ENCODE measurements at regions not wholly inside any gene's neighbourhood (a gene's known extent, or its start where the extent isn't known, plus 50 kb on each side); places are given as distances from the start of the nearest gene placed in this dataset.

DNA sequence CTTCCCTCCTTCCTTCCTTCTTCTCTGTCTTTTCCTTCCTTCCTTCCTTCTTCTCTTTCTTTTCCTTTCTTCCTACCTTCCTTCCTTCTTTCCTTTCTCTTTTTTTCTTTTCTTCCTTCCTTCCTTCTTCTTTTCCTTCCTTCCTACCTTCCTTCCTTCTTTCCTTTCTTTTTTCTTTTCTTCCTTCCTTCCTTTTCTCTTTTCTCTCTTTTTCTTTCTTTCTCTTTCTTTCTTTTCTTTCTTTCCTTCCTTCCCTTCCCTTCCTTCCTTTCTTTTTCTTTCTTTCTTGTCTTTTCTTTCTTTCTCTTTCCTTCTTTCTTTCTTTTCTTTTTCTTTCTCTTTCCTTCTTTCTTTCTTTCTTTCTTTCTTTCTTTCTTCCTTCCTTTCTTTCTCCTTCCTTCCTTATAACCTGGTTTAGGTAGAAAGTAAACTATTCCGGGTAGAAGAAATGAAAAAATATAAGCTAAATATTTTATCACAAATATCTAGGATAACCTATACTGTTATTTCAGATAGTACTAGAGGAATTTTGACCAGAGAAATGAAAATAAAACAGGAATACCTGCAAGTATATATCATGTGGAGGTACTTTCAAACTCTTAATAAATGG, 1741.8 kb upstream of the CDH9 start:
- DNase-seq (ENCODE audit: low read depth), result no peak
- H3K4me3 ChIP-seq (ENCODE audit: low read depth, low read length), result no peak overlapping the region
- TF ChIP-seq, protein P1, sequence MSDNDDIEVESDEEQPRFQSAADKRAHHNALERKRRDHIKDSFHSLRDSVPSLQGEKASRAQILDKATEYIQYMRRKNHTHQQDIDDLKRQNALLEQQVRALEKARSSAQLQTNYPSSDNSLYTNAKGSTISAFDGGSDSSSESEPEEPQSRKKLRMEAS (IDR thresholded peaks at IDR 0.05; ENCODE audit: low read depth, low read length), result no peak
- TF ChIP-seq POLR2A (IDR thresholded peaks at IDR 0.05; ENCODE audit: extremely low read depth, insufficient read length), result no peak
- no peak for TF ChIP-seq MYC (IDR thresholded peaks at IDR 0.05; ENCODE audit: low read depth, low read length)
- TF ChIP-seq, protein P2, sequence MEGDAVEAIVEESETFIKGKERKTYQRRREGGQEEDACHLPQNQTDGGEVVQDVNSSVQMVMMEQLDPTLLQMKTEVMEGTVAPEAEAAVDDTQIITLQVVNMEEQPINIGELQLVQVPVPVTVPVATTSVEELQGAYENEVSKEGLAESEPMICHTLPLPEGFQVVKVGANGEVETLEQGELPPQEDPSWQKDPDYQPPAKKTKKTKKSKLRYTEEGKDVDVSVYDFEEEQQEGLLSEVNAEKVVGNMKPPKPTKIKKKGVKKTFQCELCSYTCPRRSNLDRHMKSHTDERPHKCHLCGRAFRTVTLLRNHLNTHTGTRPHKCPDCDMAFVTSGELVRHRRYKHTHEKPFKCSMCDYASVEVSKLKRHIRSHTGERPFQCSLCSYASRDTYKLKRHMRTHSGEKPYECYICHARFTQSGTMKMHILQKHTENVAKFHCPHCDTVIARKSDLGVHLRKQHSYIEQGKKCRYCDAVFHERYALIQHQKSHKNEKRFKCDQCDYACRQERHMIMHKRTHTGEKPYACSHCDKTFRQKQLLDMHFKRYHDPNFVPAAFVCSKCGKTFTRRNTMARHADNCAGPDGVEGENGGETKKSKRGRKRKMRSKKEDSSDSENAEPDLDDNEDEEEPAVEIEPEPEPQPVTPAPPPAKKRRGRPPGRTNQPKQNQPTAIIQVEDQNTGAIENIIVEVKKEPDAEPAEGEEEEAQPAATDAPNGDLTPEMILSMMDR (IDR thresholded peaks at IDR 0.05; ENCODE audit: low read depth, low read length), result no peak

DNA sequence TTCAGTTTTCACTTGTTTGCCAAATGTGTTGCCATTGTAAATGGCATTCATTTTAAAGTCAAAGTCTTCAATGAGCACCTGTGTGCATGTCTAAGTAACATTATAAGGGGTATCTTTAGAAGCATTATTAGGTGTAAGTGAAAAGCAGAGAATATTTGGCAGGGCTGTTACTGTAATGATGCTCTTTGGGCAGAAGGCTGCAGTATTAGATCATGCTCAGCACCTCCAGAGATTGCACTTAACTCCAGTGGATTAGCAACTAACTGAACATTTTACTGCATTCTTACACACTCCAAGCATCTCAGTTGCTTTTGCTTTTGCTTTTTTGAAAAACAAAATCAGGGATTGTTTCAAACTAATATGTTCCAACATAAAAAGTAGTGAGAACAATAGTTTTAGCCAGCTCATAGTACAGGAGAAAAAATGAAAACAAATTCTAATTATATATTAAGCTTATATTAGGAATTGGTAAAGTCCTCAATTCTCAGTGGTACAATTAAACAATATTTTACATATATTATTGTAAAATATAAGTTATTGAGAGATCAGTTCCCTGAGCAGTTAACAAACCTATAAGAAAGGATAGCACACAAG, 1740.9 kb upstream of the CDH9 start:
- TF ChIP-seq, protein P2 (IDR thresholded peaks at IDR 0.05; ENCODE audit: low read depth, low read length), result no peak
- TF ChIP-seq POLR2A (IDR thresholded peaks at IDR 0.05; ENCODE audit: extremely low read depth, insufficient read length) (no peak), MYC (IDR thresholded peaks at IDR 0.05; ENCODE audit: low read depth, low read length) (no peak)
- TF ChIP-seq, protein P1 (IDR thresholded peaks at IDR 0.05; ENCODE audit: low read depth, low read length), result no peak
- DNase-seq (ENCODE audit: low read depth), result peak; percentile 2
- H3K4me3 ChIP-seq (ENCODE audit: low read depth, low read length), result no peak overlapping the region

DNA sequence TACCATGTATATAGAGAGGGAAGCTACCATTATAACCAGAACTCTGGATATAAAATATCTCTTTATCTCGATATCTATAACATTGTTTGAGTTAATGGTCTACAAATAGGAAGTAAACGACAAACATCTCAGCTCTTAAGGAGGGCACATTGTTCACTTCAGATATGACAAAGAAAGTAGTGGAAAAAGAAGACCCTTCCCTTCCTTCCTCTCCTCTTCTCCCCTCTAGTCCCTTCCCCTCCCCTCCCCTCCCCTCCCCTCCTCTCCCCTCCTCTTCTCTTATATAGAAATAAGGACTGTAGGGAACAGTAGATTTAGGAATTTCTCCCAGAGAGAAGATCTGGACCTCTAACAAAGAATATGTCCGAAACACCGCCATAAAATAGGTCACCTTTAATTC, 1731.9 kb upstream of the CDH9 start:
- no peak overlapping the region for H3K4me3 ChIP-seq (ENCODE audit: low read depth, low read length)
- TF ChIP-seq, protein P1 (IDR thresholded peaks at IDR 0.05; ENCODE audit: low read depth, low read length), result no peak
- TF ChIP-seq, protein P2 (IDR thresholded peaks at IDR 0.05; ENCODE audit: low read depth, low read length), result no peak
- TF ChIP-seq POLR2A (IDR thresholded peaks at IDR 0.05; ENCODE audit: extremely low read depth, insufficient read length), result no peak
- TF ChIP-seq MYC (IDR thresholded peaks at IDR 0.05; ENCODE audit: low read depth, low read length), result no peak
- DNase-seq (ENCODE audit: low read depth), result no peak

DNA sequence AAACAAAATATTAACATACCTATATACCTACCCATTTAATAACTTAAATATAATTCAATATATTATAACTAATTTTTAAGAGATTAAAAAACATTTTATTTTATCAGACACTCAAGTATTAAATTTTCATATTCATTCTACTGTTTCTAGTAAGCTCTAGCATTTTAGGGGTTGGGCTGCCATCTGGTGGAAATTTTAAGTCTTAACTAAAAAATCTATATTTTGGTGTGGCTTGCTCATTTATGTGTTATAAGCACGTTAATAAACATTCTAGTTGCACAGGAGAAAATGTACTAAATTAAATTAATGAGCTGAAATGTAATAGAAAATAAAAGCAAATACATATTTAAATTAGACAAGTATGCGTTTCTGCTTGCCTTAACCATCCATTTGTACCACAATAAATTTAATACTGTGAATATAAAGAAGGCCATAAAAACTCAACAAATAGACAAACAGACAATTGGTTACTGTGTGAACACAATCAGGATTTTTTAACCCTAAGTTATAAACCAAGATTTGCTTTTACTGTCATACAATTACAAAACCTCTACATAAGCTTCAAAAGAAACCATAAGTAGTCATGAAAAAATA, 1728.3 kb upstream of the CDH9 start:
- TF ChIP-seq MYC (IDR thresholded peaks at IDR 0.05; ENCODE audit: low read depth, low read length), result no peak
- TF ChIP-seq, protein P1 (IDR thresholded peaks at IDR 0.05; ENCODE audit: low read depth, low read length), result no peak
- TF ChIP-seq, protein P2 (IDR thresholded peaks at IDR 0.05; ENCODE audit: low read depth, low read length), result no peak
- DNase-seq (ENCODE audit: low read depth), result peak; percentile 59
- H3K4me3 ChIP-seq (ENCODE audit: low read depth, low read length), result no peak overlapping the region

DNA sequence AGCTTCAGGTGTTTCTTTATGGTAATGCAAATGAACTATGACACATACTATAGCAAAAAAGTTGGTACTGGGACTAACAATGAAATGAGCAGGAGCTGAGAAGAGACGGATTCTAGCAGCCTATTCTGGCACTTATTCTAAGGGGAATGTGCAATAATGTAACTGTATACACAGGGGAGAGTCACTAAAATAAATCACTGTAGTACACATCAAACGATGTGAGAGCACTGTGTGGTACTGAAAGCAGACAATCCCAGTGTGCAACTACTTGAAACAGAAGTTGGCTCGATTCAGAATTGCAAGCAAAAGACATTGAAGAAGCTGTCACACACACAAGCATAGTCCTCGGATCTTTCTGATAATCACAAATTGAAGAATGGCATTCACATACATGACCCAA, 1713.0 kb upstream of the CDH9 start:
- TF ChIP-seq, protein P1 (IDR thresholded peaks at IDR 0.05; ENCODE audit: low read depth, low read length), result no peak
- no peak for TF ChIP-seq MYC (IDR thresholded peaks at IDR 0.05; ENCODE audit: low read depth, low read length)
- TF ChIP-seq POLR2A (IDR thresholded peaks at IDR 0.05; ENCODE audit: extremely low read depth, insufficient read length), result no peak
- TF ChIP-seq, protein P2 (IDR thresholded peaks at IDR 0.05; ENCODE audit: low read depth, low read length), result no peak
- no peak overlapping the region for H3K4me3 ChIP-seq (ENCODE audit: low read depth, low read length)
- no peak for DNase-seq (ENCODE audit: low read depth)
